ENCODE measurements at regions not wholly inside any gene's neighbourhood (a gene's known extent, or its start where the extent isn't known, plus 50 kb on each side); places are given as distances from the start of the nearest gene placed in this dataset.

- DNase-seq (no peak), ATAC-seq (no peak)
- Histone ChIP-seq H3K27ac (no peak overlapping the region), H3K4me3 (no peak overlapping the region), H3K9me3 (peaks cover 0 to 18% (median 2%) of the 10 kb centered on the region in 12 donors), H3K4me1 (peaks cover 0 to 13% (median 0%) of the 10 kb centered on the region in 12 donors), H3K36me3 (no peaks in the 10 kb centered on the region), H3K27me3 (peaks cover 0 to 5% (median 0%) of the 10 kb centered on the region in 9 donors)
- intact Hi-C loops (cut with DNase I): no loop called here
- 90 to 96% (median 93%) methylated on average over 4 of the region's 4 CpGs for WGBS, 4 donors
- TF ChIP-seq, protein P1, sequence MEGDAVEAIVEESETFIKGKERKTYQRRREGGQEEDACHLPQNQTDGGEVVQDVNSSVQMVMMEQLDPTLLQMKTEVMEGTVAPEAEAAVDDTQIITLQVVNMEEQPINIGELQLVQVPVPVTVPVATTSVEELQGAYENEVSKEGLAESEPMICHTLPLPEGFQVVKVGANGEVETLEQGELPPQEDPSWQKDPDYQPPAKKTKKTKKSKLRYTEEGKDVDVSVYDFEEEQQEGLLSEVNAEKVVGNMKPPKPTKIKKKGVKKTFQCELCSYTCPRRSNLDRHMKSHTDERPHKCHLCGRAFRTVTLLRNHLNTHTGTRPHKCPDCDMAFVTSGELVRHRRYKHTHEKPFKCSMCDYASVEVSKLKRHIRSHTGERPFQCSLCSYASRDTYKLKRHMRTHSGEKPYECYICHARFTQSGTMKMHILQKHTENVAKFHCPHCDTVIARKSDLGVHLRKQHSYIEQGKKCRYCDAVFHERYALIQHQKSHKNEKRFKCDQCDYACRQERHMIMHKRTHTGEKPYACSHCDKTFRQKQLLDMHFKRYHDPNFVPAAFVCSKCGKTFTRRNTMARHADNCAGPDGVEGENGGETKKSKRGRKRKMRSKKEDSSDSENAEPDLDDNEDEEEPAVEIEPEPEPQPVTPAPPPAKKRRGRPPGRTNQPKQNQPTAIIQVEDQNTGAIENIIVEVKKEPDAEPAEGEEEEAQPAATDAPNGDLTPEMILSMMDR (IDR thresholded peaks at IDR 0.05): no peak
- no peak for TF ChIP-seq POLR2A (IDR thresholded peaks at IDR 0.05)
These were observed 72.7 kb upstream of the ZNF648 start for GRCh38 chr1:182134257-182134656.

DNA sequence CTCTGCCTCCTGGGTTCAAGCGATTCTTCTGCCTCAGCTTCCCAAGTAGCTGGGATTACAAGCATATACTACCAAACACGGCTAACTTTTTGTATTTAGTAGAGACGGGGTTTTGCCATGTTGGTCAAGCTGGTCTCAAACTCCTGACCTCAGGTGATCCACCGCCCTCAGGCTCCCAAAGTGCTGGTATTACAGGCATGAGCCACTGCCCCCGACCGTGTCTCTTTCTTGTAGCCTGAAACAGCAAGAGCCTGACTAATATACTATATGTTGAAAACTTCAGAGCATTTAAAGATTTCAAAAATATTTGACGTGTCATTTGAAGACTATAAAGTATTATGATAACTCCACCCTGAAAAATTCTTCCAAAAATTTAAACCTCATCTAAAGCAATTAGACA is 71.7 kb upstream of the ZNF648 start:
- H3K9me3 ChIP-seq: peaks cover 0 to 18% (median 2%) of the 10 kb centered on the region in 12 donors
- intact Hi-C loops (cut with DNase I): no loop called here
- no peak for DNase-seq
- TF ChIP-seq POLR2A (IDR thresholded peaks at IDR 0.05): no peak
- TF ChIP-seq, protein P1 (IDR thresholded peaks at IDR 0.05): no peak
- no peaks in the 10 kb centered on the region for H3K27me3 ChIP-seq
- WGBS, 4 donors: 92 to 94% (median 93%) methylated on average over 7 of the region's 7 CpGs
- no peaks in the 10 kb centered on the region for H3K36me3 ChIP-seq
- ATAC-seq: no peak
- no peak overlapping the region for H3K4me3 ChIP-seq
- peaks cover 0 to 12% (median 0%) of the 10 kb centered on the region in 12 donors for H3K4me1 ChIP-seq
- no peak overlapping the region for H3K27ac ChIP-seq

DNA sequence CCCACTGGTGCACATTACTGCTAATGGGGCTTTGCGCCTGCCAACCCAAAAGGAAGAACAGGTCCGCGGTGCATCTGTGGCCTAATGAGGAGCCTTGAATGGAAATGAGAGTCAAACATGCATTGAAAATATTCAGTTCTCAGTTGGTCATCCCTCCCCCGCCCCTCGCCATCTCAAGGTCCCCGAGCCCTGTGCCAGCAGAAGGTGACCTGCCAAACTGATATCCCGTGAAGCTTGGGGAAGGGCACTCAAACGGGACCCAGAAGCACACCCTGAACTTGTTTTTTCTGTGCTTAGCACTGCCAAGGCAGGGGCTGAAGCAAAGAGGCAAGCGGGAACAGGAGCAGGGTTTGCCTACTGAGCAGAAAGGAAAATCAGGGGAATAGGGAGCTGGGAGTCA is 67.9 kb upstream of the ZNF648 start:
- ATAC-seq (no peak), DNase-seq (no peak)
- Histone ChIP-seq H3K9me3 (peaks cover 0 to 10% (median 2%) of the 10 kb centered on the region in 12 donors), H3K4me3 (no peak overlapping the region), H3K27ac (no peak overlapping the region), H3K4me1 (no peaks in the 10 kb centered on the region), H3K27me3 (no peaks in the 10 kb centered on the region), H3K36me3 (no peaks in the 10 kb centered on the region)
- intact Hi-C loops (cut with DNase I): no loop called here
- 79 to 85% (median 81%) methylated on average over 9 of the region's 9 CpGs for WGBS, 4 donors
- TF ChIP-seq, protein P1 (IDR thresholded peaks at IDR 0.05): no peak
- TF ChIP-seq POLR2A (IDR thresholded peaks at IDR 0.05): no peak

GRCh38 chr1:182128502-182128901 is 67.0 kb upstream of the ZNF648 start:
- H3K9me3 ChIP-seq: peaks cover 0 to under 1% (median 0%) of the 10 kb centered on the region in 12 donors
- no peak overlapping the region for H3K27ac ChIP-seq
- ATAC-seq (no peak), DNase-seq (no peak)
- H3K4me3 ChIP-seq: no peak overlapping the region
- intact Hi-C loops (cut with DNase I): no loop called here
- no peaks in the 10 kb centered on the region for H3K4me1 ChIP-seq
- H3K27me3 ChIP-seq: no peaks in the 10 kb centered on the region
- H3K36me3 ChIP-seq: no peaks in the 10 kb centered on the region
- WGBS, 4 donors: 92 to 93% (median 92%) methylated on average over 6 of the region's 6 CpGs
- TF ChIP-seq POLR2A (IDR thresholded peaks at IDR 0.05): no peak

DNA sequence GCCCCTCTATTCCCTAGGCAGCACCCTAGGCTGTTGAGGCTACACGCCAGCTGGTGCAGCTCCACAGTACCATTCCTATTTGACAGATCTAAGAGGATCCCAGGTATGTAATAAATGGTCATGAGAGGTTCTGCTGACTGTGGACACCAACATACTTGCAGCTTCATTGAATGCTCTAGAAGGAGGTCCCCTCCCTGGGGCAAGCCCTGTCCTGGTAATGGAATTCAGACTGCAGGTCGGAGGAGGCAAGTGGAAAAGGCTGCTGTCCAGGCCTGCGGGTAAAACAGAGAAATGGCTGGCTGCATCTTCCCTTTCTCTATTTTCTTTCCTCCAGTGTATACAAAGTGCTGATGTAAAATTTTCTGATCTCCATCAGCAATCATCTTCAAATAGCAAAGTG is 66.1 kb upstream of the ZNF648 start:
- no peak for ATAC-seq
- H3K27me3 ChIP-seq: no peaks in the 10 kb centered on the region
- intact Hi-C loops (cut with DNase I): no loop called here
- 84 to 90% (median 87%) methylated on average over 3 of the region's 3 CpGs for WGBS, 4 donors
- H3K4me3 ChIP-seq: no peak overlapping the region
- no peaks in the 10 kb centered on the region for H3K9me3 ChIP-seq
- DNase-seq: no peak
- TF ChIP-seq, protein P1 (IDR thresholded peaks at IDR 0.05): no peak
- TF ChIP-seq POLR2A (IDR thresholded peaks at IDR 0.05): no peak
- no peak overlapping the region for H3K27ac ChIP-seq
- H3K36me3 ChIP-seq: no peaks in the 10 kb centered on the region
- no peaks in the 10 kb centered on the region for H3K4me1 ChIP-seq

Measured in heart left ventricle (tissue), 16 donors.